LNCaP clone FGC (cell line): ENCODE measurements at regions not wholly inside any gene's neighbourhood (a gene's known extent, or its start where the extent isn't known, plus 50 kb on each side); places are given as distances from the start of the nearest gene placed in this dataset.
A peak's percentile ranks its signal among the peaks of the same experiment; 100 is the strongest.

Experiments used
- DNase-seq: peaks from one replicate; pipeline ENCODE4 v3.0.0-alpha.2; 2011; ENCODE audit warnings: low read depth
- H3K4me3 ChIP-seq: 2 replicates; pipeline ENCODE4 v1.5.1; 2011; ENCODE audit warnings: mild to moderate bottlenecking, low read depth, low read length, control low read depth
- TF ChIP-seq, protein P1 (sequence below): IDR thresholded peaks from 2 replicates; pipeline ENCODE4 v1.5.1; 2012; ENCODE audit warnings: mild to moderate bottlenecking; ENCODE audit not compliant: control insufficient read depth, insufficient read depth; ENCODE audit errors: extremely low read depth

DNA sequence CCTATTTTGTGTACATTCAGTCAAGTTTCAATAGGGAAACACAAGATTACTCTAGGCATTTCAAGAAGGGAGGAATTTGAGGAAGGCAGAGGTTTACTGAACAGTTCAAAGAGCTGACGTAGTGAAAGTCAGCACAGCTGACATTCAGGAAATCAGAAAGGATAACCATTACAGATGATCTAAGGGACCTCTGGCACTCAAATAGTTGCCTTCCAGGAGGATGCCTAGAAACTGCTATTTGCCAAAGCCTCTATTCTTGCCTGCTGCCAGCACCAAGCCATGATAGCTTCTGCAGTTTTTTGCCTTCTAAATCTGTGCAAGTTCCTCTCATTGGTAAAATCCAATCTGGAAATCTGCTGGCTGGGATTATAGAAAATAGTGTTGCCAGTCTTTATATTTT, 373.1 kb downstream of the CSNK1G3 start:
- no peak for DNase-seq
- TF ChIP-seq, protein P1, sequence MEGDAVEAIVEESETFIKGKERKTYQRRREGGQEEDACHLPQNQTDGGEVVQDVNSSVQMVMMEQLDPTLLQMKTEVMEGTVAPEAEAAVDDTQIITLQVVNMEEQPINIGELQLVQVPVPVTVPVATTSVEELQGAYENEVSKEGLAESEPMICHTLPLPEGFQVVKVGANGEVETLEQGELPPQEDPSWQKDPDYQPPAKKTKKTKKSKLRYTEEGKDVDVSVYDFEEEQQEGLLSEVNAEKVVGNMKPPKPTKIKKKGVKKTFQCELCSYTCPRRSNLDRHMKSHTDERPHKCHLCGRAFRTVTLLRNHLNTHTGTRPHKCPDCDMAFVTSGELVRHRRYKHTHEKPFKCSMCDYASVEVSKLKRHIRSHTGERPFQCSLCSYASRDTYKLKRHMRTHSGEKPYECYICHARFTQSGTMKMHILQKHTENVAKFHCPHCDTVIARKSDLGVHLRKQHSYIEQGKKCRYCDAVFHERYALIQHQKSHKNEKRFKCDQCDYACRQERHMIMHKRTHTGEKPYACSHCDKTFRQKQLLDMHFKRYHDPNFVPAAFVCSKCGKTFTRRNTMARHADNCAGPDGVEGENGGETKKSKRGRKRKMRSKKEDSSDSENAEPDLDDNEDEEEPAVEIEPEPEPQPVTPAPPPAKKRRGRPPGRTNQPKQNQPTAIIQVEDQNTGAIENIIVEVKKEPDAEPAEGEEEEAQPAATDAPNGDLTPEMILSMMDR: no peak
- H3K4me3 ChIP-seq: no peak overlapping the region

DNA sequence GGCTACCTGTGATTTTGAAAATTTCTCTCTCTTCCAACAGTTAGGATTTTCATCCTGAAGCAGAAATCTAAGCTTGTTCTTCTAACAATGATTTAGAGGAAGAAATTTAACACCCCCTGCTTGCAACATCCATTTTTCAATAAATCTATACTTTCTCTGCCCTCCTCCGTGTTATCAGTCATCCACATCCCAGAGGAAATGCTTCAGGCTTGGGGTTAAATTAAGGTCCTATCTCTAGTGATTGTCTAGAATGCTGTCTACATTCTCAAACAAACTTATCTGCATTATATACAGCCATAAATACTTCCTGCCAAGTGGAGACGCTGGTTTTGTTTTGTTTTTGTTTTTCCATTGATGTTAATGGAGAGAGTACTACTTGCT, 371.0 kb downstream of the CSNK1G3 start:
- peak; percentile 27 for DNase-seq
- no peak overlapping the region for H3K4me3 ChIP-seq
- TF ChIP-seq, protein P1: no peak

- H3K4me3 ChIP-seq: no peak overlapping the region
- TF ChIP-seq, protein P1: no peak
- DNase-seq: no peak
These were observed 370.5 kb downstream of the CSNK1G3 start for GRCh38 chr5:123882319-123882964.

- no peak for DNase-seq
- H3K4me3 ChIP-seq: no peak overlapping the region
- TF ChIP-seq, protein P1: no peak
These were observed 369.8 kb downstream of the CSNK1G3 start for GRCh38 chr5:123881759-123882244.

- TF ChIP-seq, protein P1: no peak
- no peak for DNase-seq
- H3K4me3 ChIP-seq: no peak overlapping the region
These were observed 368.9 kb downstream of the CSNK1G3 start for GRCh38 chr5:123880875-123881274.

DNA sequence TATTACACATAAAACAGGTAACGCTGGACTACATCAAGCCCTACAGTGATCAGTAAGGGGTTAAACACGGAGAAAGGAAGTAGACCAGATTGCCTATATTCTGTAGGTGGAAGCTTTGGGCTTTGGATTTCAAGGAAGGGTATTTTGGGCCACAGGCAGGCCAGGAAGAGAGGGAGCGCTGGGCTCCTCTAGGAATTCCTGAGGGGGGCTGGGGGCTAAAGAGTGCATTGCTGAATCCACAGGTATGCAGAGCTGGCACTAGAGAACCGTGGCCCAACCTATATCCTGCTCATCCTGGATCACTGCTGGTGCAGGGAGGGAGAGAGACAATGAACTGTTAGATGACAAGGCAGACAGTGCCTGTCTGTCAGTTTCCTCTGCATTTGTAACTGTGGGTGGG, 367.1 kb downstream of the CSNK1G3 start:
- no peak overlapping the region for H3K4me3 ChIP-seq
- TF ChIP-seq, protein P1: no peak
- DNase-seq: no peak

DNA sequence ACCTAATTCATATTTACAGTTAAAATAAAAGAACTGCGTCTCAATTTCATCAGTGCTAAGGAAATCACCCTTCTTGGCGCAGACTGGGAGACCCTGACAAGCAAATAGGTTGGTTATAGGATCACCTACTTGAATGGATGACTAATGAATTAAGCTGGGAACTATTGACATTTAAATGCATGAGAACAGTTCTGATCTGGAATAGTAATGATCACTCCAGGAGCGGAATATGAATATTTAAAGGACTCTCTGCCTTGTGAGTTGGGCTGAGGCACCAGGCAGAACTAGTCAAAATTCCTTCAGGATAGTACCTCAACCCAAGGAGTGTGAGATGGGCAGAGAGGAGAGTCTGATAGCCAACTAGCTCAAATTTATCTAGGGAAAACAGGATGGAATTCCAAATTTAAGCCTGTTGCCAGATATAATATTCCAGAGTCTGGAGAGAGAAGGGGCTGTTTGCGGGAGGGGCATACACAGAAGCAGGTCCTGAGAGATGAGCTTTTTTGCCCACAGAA, 364.4 kb downstream of the CSNK1G3 start:
- no peak overlapping the region for H3K4me3 ChIP-seq
- no peak for DNase-seq
- TF ChIP-seq, protein P1: no peak
